Mucosa of rectum (tissue), 2 donors: ENCODE measurements at regions not wholly inside any gene's neighbourhood (a gene's known extent, or its start where the extent isn't known, plus 50 kb on each side); places are given as distances from the start of the nearest gene placed in this dataset.

Experiments
- H3K27ac ChIP-seq, 2 donors: one replicate each; pipeline ENCODE4 v1.7.0; 2013; ENCODE audit warnings: inconsistent platforms in 2 of 2, low read depth in 2 of 2, low read length in 2 of 2
- H3K27me3 ChIP-seq, 2 donors: one replicate each; pipeline ENCODE4 v1.7.0; 2013; ENCODE audit warnings: low read length in 2 of 2; ENCODE audit not compliant: control insufficient read depth in 2 of 2, insufficient read depth in 2 of 2
- H3K36me3 ChIP-seq, 2 donors: one replicate each; pipeline ENCODE4 v1.7.0; 2013; ENCODE audit warnings: low read length in 2 of 2; ENCODE audit not compliant: control insufficient read depth in 2 of 2, insufficient read depth in 2 of 2
- H3K4me1 ChIP-seq, 2 donors: one replicate each; pipeline ENCODE4 v1.7.0; 2013; ENCODE audit warnings: low read length in 2 of 2, mild to moderate bottlenecking in 1 of 2; ENCODE audit not compliant: control insufficient read depth in 2 of 2, insufficient read depth in 2 of 2
- H3K4me3 ChIP-seq, 2 donors: one replicate each; pipeline ENCODE4 v1.7.0; 2013; ENCODE audit warnings: low read length in 2 of 2
- H3K9ac ChIP-seq, 2 donors: one replicate each; pipeline ENCODE4 v1.7.0; 2013; ENCODE audit warnings: low read length in 2 of 2, low read depth in 1 of 2, mild to moderate bottlenecking in 1 of 2
- H3K9me3 ChIP-seq, 2 donors: one replicate each; pipeline ENCODE4 v1.7.0; 2013; ENCODE audit warnings: low read length in 2 of 2; ENCODE audit not compliant: control insufficient read depth in 2 of 2
- donor health status: healthy.
- donor health status: Normal muscosa, but diverticular disease.

DNA sequence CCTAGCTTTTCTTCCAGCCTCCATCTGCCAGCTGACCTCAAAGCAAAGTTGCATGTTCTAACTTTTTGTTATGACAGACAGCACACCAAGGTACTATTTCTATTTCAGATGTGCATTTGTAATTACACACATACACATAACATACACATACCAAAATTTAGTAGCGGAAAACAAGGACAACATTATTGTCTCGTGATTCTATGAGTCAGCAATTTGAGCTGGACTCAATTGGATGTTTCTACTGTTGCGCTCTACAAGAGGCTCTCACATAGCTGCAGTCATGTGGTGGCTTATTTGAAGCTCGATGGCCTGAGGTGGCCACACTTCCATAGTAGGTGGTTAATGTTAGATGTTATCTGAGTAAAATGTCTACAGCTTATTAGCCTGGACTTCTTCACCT lies 1010.1 kb upstream of the B3GALT2 start:
- H3K27ac ChIP-seq, result no peak overlapping the region
- no peaks in the 10 kb centered on the region for H3K9me3 ChIP-seq
- no peak overlapping the region for H3K9ac ChIP-seq
- no peaks in the 10 kb centered on the region for H3K36me3 ChIP-seq
- no peaks in the 10 kb centered on the region for H3K27me3 ChIP-seq
- H3K4me1 ChIP-seq, result no peaks in the 10 kb centered on the region
- H3K4me3 ChIP-seq, result no peak overlapping the region

DNA sequence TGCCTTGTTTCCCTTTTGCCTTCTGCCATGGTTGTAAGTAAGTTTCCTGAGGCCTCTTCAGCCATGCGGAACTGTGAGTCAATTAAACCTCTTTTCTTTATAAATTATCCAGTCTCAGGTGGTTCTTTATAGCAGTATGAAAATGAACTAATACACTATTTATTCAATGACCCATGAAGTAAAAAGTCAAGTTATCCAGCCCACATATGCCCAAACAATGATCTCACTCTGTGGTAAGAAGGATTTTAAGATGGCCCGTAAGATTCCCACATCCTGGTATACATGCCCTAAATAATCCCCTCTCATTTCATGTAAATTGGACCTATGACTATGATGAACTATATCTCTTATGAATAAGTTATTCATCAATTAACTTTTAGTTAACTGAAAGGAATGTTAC lies 1008.3 kb upstream of the B3GALT2 start:
- no peaks in the 10 kb centered on the region for H3K27me3 ChIP-seq
- H3K4me3 ChIP-seq, result no peak overlapping the region
- no peaks in the 10 kb centered on the region for H3K36me3 ChIP-seq
- no peak overlapping the region for H3K27ac ChIP-seq
- H3K9me3 ChIP-seq, result no peaks in the 10 kb centered on the region
- no peaks in the 10 kb centered on the region for H3K4me1 ChIP-seq
- H3K9ac ChIP-seq, result no peak overlapping the region

DNA sequence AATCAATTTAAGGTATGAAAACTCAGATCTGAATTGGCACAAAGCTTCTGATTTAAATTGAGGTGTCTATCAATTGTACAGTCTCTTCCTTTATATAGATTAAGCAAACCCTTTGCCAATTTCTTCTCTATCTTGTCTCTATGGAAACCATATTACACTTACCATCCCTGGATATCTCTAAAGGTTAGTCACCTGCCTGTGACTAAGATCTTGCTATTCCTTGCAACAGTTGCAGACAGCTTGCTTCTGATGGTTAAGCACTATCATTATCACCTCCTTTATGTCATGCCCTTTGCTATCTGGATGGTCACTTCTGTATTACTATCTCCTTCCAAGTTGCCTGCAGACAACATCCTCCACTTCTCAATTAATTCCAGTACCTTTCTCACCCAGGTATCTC lies 998.6 kb upstream of the B3GALT2 start:
- H3K27me3 ChIP-seq, result no peaks in the 10 kb centered on the region
- H3K9me3 ChIP-seq, result no peaks in the 10 kb centered on the region
- H3K4me3 ChIP-seq, result no peak overlapping the region
- H3K27ac ChIP-seq, result no peak overlapping the region
- H3K4me1 ChIP-seq, result no peaks in the 10 kb centered on the region
- no peaks in the 10 kb centered on the region for H3K36me3 ChIP-seq
- H3K9ac ChIP-seq, result no peak overlapping the region

DNA sequence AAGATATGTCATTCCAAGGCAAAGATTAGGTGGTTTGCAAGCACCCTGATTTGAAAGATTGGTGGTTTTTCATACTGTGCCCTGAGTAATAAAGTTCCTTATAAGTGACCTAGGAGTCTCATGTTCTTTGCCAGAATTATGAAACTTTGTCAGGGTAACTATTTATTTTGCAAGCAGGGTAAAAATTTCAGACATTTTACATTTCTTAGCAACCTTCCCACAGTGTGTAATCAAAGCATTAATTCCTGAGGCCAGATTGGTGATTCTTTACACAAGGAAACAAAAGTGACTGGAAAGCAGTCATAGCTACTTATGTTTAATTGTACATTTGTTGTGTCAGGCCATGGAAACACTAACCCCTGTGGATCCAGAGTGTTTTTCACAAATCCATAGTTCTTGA lies 998.0 kb upstream of the B3GALT2 start:
- no peaks in the 10 kb centered on the region for H3K27me3 ChIP-seq
- H3K4me1 ChIP-seq, result no peaks in the 10 kb centered on the region
- H3K36me3 ChIP-seq, result no peaks in the 10 kb centered on the region
- H3K4me3 ChIP-seq, result no peak overlapping the region
- H3K9me3 ChIP-seq, result no peaks in the 10 kb centered on the region
- H3K9ac ChIP-seq, result no peak overlapping the region
- H3K27ac ChIP-seq, result no peak overlapping the region

GRCh38 chr1:194181845-194182244 lies 995.4 kb upstream of the B3GALT2 start:
- Histone ChIP-seq H3K27ac (no peak overlapping the region), H3K9ac (no peak overlapping the region), H3K36me3 (no peaks in the 10 kb centered on the region), H3K27me3 (no peaks in the 10 kb centered on the region), H3K4me1 (no peaks in the 10 kb centered on the region), H3K9me3 (no peaks in the 10 kb centered on the region), H3K4me3 (no peak overlapping the region)

GRCh38 chr1:194176212-194176611 lies 989.8 kb upstream of the B3GALT2 start:
- no peaks in the 10 kb centered on the region for H3K36me3 ChIP-seq
- no peaks in the 10 kb centered on the region for H3K9me3 ChIP-seq

GRCh38 chr1:194175251-194175650 lies 988.8 kb upstream of the B3GALT2 start:
- no peaks in the 10 kb centered on the region for H3K4me1 ChIP-seq

More at GRCh38 chr1:194176212-194176611, 989.8 kb upstream of the B3GALT2 start:
- no peak overlapping the region for H3K9ac ChIP-seq
- no peak overlapping the region for H3K27ac ChIP-seq
- no peaks in the 10 kb centered on the region for H3K4me1 ChIP-seq
- no peaks in the 10 kb centered on the region for H3K27me3 ChIP-seq
- no peak overlapping the region for H3K4me3 ChIP-seq

DNA sequence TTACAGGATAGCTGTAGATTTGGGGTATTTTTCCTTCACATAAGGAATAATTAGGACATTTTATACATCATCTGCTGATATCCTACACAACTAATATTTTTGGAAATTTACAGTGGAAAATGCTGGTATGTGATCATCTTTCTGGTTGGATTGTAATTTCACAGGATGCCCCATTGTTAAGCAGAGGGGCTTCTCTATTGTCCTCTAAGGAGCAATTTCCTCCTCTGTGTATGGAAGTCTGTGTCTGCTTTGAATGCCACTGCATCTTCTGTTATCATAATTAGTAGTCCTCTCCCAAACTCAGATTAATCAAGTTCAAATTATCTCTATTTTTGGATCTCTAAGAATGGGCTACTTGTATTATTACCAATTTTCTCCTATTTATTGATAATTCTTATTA lies 988.1 kb upstream of the B3GALT2 start:
- no peaks in the 10 kb centered on the region for H3K36me3 ChIP-seq
- H3K9ac ChIP-seq, result no peak overlapping the region
- H3K27me3 ChIP-seq, result no peaks in the 10 kb centered on the region
- H3K9me3 ChIP-seq, result no peaks in the 10 kb centered on the region
- H3K4me3 ChIP-seq, result no peak overlapping the region
- no peaks in the 10 kb centered on the region for H3K4me1 ChIP-seq
- H3K27ac ChIP-seq, result no peak overlapping the region

More at GRCh38 chr1:194175251-194175650, 988.8 kb upstream of the B3GALT2 start:
- Histone ChIP-seq H3K27ac (no peak overlapping the region), H3K4me3 (no peak overlapping the region), H3K36me3 (no peaks in the 10 kb centered on the region), H3K9me3 (no peaks in the 10 kb centered on the region), H3K27me3 (no peaks in the 10 kb centered on the region), H3K9ac (no peak overlapping the region)

DNA sequence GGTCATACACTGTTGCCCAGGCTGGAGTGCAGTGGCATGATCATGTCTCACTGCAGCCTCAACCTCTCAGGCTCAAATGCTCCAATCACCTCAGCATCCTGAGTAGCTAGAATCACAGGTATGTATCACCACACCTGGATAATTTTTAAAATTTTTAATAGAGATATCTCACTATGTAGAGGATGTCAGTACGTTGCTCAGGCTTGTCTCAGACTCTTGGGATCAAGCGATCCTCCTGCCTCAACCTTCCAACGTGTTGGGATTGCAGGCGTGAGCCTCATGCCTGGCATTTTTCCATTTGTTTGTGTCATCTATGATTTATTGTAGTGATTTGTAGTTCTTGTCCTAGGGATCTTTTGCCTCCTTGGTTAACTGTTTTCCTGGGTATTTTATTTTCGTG lies 985.2 kb upstream of the B3GALT2 start:
- H3K9me3 ChIP-seq, result no peaks in the 10 kb centered on the region
- H3K27ac ChIP-seq, result no peak overlapping the region
- H3K36me3 ChIP-seq, result no peaks in the 10 kb centered on the region
- H3K4me1 ChIP-seq, result no peaks in the 10 kb centered on the region
- H3K4me3 ChIP-seq, result no peak overlapping the region
- no peaks in the 10 kb centered on the region for H3K27me3 ChIP-seq
- H3K9ac ChIP-seq, result no peak overlapping the region

DNA sequence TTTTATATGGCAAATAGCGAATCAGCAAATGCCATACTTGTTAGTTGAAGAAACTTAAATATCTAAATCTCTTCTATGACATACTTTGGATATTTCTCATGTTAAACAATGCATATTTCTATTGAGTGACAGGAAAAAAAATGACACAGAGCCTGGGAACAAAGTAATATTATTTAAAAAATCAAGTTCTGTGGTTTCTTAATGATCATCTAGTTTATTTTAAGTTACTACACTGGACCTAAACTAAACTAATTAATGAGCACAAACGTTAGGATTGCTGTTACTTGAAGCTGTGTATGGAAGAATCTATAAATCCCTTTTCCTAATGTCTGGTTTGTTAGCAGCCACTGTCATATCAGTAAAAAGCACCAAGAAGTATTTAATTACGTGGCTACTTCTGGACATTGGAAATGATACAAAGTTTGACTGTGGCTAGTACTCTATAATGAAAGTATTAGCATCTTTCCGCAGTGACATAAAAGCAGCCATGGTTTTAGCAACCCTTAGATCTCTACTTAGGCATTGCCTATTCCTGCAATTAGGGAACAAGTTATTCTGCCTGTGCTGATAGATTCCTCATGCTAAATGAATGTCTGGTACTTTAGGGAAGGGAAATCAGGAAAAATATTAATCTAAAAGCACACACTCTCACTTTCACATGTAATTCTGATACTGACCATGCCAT lies 981.7 kb upstream of the B3GALT2 start:
- Histone ChIP-seq H3K4me1 (no peaks in the 10 kb centered on the region), H3K4me3 (no peak overlapping the region), H3K27ac (no peak overlapping the region), H3K27me3 (no peaks in the 10 kb centered on the region), H3K9ac (no peak overlapping the region), H3K9me3 (no peaks in the 10 kb centered on the region), H3K36me3 (no peaks in the 10 kb centered on the region)

DNA sequence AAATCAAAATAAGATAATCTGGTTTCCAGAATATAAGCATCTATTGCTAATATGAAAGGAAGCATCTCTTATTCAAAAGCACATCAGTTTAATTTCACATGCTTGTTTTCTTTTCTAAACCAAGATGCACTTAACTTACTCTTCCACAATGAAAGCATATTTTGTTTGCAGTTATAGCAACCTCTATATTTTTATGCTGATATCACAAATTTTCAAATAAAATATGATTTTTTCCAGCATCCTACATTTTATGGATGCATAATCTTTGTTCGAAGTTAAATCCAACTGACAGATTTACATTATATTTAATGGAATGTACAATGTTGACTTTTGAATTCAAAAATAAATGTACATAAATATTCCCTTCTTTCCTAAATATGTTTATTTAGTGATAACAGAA lies 978.3 kb upstream of the B3GALT2 start:
- Histone ChIP-seq H3K36me3 (no peaks in the 10 kb centered on the region), H3K9me3 (no peaks in the 10 kb centered on the region), H3K27me3 (no peaks in the 10 kb centered on the region), H3K4me3 (no peak overlapping the region), H3K27ac (no peak overlapping the region), H3K9ac (no peak overlapping the region), H3K4me1 (no peaks in the 10 kb centered on the region)
